ENCODE measurements at regions not wholly inside any gene's neighbourhood (a gene's known extent, or its start where the extent isn't known, plus 50 kb on each side); places are given as distances from the start of the nearest gene placed in this dataset.
"Not testable (repeated sequence)": the region's sequence is repeated elsewhere in the genome, so short reads cannot be mapped to it uniquely, and the experiment has no call there.

- not testable (repeated sequence) for DNase-seq (ENCODE audit: low read depth)
Observed at GRCh38 chr21:27996906-27997305, 995.8 kb downstream of the LTN1 start.

GRCh38 chr21:27984663-27985325 is 1007.9 kb downstream of the LTN1 start:
- not testable (repeated sequence) for DNase-seq (ENCODE audit: low read depth)

- DNase-seq (ENCODE audit: low read depth) = not testable (repeated sequence)
Observed at GRCh38 chr21:27979446-27979845, 1012.6 kb upstream of the ADAMTS5 start.

GRCh38 chr21:27975514-27975913 is 1008.6 kb upstream of the ADAMTS5 start:
- no peak for DNase-seq (ENCODE audit: low read depth)

- not testable (repeated sequence) for DNase-seq (ENCODE audit: low read depth)
Observed at GRCh38 chr21:27974152-27974551, 1007.3 kb upstream of the ADAMTS5 start.

GRCh38 chr21:27968240-27968639 is 1001.4 kb upstream of the ADAMTS5 start:
- DNase-seq (ENCODE audit: low read depth) = not testable (repeated sequence)

GRCh38 chr21:27954543-27955165 is 987.8 kb upstream of the ADAMTS5 start:
- DNase-seq (ENCODE audit: low read depth) = no peak

GRCh38 chr21:27953340-27954045 is 986.6 kb upstream of the ADAMTS5 start:
- no peak for DNase-seq (ENCODE audit: low read depth)

- DNase-seq (ENCODE audit: low read depth) = not testable (repeated sequence)
Observed at GRCh38 chr21:27949093-27949492, 982.2 kb upstream of the ADAMTS5 start.

- DNase-seq (ENCODE audit: low read depth) = not testable (repeated sequence)
Observed at GRCh38 chr21:27930108-27930767, 963.4 kb upstream of the ADAMTS5 start.

GRCh38 chr21:27929179-27929578 is 962.3 kb upstream of the ADAMTS5 start:
- DNase-seq (ENCODE audit: low read depth) = not testable (repeated sequence)

GRCh38 chr21:27928534-27929115 is 961.7 kb upstream of the ADAMTS5 start:
- not testable (repeated sequence) for DNase-seq (ENCODE audit: low read depth)

GRCh38 chr21:27921421-27921820 is 954.5 kb upstream of the ADAMTS5 start:
- not testable (repeated sequence) for DNase-seq (ENCODE audit: low read depth)

- not testable (repeated sequence) for DNase-seq (ENCODE audit: low read depth)
Observed at GRCh38 chr21:27917966-27918365, 951.1 kb upstream of the ADAMTS5 start.

- not testable (repeated sequence) for DNase-seq (ENCODE audit: low read depth)
Observed at GRCh38 chr21:27916326-27916725, 949.4 kb upstream of the ADAMTS5 start.

GRCh38 chr21:27912133-27912532 is 945.2 kb upstream of the ADAMTS5 start:
- not testable (repeated sequence) for DNase-seq (ENCODE audit: low read depth)

GRCh38 chr21:27909487-27909886 is 942.6 kb upstream of the ADAMTS5 start:
- not testable (repeated sequence) for DNase-seq (ENCODE audit: low read depth)

GRCh38 chr21:27908816-27909215 is 941.9 kb upstream of the ADAMTS5 start:
- not testable (repeated sequence) for DNase-seq (ENCODE audit: low read depth)

GRCh38 chr21:27902904-27903303 is 936.0 kb upstream of the ADAMTS5 start:
- not testable (repeated sequence) for DNase-seq (ENCODE audit: low read depth)

- not testable (repeated sequence) for DNase-seq (ENCODE audit: low read depth)
Observed at GRCh38 chr21:27893619-27894018, 926.7 kb upstream of the ADAMTS5 start.

- not testable (repeated sequence) for DNase-seq (ENCODE audit: low read depth)
Observed at GRCh38 chr21:27891495-27891894, 924.6 kb upstream of the ADAMTS5 start.
